GM21526 (cell line): ENCODE measurements at regions not wholly inside any gene's neighbourhood (a gene's known extent, or its start where the extent isn't known, plus 50 kb on each side); places are given as distances from the start of the nearest gene placed in this dataset.
"Not testable (repeated sequence)": the region's sequence is repeated elsewhere in the genome, so short reads cannot be mapped to it uniquely, and the experiment has no call there.

ENCODE experiments used
- ATAC-seq: cut with Tn5 transposase; IDR thresholded peaks from one replicate; pipeline ENCODE4 v1.9.1; 2021; ENCODE audit warnings: moderate library complexity; ENCODE audit not compliant: unreplicated experiment, low FRiP score

DNA sequence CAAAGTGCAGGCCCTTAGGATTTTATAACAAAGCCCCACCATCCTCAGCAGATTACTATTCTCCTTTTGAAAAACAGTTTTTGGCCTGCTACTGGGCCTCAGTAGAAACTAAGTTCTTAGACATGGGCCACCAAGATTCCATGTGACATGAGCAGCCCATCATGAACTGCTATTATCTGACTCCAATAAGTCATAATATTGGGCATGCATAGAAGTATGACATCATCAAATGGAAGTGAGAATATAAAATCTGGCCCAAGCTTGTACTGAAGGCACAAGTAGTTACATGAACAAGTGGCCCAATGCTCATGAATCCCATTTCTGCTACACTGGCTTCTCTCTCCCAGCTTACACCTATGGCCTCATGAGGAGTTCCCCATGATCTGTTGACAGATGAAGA lies 404.8 kb downstream of the EPHA5 start:
- ATAC-seq = no peak

DNA sequence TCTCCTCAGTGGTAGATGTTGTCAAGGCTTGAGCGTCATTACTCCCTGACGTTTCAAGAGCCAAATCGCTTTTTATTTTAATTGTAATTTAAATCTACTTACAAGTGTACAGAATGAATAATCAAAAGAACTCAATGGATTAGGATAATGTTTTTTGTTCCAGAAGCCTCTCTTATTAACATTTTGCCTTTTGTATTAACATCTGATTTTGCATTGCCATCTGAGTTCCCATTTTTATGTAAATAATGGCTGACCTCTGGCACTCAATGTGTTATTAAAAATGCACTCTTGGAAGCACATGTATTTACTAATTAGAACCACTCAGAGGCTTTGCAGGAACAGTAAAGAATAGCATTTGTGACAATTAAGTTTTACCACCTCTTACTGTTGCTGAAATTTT lies 411.0 kb downstream of the EPHA5 start:
- ATAC-seq = no peak

DNA sequence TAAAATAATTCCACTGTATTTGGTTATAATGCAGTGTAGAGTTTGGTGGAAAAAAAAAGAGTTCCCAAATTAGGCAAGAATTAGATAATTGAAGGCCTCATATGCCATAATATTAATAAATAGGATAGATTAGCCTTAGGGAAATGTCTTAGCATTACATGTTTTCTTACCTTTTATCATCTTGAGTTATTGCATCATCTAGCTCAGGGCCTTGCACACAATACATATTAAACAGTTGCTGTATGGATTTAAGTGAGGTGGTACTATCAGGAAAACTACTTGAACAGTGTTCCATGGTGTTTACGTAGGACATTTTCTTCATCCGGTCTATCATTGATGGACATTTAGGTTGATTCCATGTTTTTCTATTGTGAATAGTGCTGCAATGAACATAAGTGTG lies 419.4 kb downstream of the EPHA5 start:
- no peak for ATAC-seq

DNA sequence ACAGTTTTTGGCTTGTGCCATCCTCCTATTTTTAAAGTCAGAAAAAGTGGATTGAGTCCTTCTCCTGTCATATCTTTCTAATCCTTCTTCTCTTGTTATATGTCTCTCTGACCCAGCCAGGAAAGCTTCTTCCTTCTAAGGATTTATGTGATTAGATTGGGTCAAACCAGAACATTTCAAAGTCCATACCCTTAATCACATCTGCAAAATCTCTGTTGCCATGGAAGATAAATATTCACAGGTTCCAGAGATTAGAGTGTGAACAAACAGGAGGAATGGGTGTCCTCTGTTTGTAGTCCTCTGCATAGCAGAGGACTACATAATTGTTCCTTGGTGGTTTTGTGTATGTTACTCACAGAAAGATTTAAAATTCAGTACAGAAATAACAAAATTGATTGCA lies 421.2 kb downstream of the EPHA5 start:
- no peak for ATAC-seq

DNA sequence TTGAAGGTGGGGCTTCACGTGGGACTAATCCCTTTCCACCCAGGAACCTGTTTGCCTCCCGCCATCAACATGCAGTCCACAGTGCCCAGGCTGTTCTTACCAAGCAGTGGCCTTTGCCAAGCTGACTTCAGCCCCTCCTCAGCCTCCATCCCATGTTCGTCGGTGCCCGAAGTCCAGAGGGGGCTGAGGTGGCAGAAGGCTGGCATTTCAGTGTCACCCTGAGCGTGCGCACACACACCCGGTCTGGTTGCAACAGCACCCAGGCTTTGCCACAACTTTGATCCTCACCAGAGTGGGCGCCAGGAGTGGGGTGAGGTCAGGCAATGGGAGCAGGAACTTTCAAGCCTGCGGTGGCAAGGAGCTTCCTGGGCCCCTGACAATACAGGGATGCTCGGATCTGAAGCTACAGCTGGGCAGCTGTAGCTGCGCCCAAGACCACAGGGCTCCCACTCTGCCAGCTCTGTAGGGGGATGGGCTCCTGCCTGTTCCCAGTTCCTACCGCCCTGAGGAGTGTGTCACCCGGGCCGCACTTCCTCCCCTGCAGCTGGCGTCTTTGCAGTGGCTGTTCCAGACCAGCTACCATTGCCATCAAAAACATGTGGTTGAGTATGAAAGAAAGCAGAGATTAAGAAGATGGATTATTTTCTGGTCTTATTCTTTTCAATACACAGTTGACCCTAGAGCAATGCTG lies 428.0 kb downstream of the EPHA5 start:
- ATAC-seq = no peak

DNA sequence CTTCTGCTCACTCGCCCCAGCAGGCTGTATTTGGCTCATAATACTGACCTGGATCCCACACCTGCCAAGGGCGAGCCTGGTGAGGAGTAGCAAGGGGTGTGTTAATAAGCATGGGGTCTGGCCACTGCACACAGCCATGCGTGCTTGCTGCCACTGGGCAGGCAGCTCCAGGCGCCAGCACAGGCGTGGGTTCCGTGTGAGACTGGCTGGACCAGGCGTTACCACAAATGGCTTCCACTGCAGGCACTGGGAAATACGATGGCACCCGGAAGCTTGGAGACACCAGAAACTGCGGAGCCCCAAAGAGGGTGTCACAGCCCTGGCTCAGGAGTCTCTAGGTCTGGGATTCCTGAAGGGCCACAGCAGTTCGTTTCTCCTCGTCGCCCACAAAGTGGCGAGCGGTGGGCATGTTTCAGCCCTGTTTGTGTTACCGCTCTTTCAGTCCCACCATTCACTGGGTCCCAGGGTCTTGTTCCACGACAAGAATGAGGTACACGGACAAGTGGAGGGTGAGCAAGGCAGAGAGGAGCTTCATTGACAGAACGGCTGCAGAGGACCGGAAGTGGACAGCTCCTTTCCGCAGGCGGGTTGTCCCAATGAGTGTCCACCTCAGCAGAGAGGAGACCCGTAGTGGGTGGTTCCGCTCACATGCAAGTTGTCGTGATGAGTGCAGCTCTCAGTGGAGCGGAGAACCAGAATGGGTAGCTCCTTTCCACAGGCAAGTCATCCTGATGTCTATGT lies 428.9 kb downstream of the EPHA5 start:
- no peak for ATAC-seq

DNA sequence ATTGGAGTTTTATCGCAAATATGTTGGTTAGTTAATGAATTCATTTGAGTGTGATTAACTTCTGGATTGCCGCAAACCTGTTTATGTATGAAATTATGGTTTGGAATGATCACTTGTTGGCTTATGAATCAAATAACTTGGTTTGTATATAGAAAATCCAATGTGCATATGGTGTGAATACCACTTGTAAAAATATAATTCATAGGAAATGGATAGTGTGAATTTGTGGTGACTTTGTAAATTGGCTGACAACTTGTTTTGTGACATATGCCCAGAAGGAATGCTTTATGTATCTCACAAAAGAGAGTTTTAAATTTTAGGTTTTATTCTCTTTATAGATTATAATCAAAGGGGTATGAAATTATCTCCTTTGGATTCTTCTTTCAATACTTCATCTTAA lies 436.2 kb downstream of the EPHA5 start:
- ATAC-seq = no peak

DNA sequence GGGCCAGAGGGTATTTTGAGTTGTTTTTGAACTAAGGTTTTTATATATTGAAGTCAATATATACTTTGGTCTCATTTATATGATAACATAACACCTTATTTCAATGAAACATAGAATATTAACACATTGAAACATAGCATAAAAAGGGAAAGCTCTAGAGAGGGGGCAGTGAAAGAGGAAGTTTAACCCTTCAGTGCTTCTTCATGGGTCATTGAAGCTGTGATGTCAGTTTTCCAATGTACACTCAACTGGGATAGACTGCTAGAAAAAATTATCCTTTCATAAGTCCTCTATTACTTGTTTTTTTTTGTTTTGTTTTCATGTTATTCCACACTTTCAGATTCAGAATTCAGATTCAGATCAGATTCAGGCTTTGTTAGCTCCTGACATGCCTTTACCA lies 442.7 kb downstream of the EPHA5 start:
- ATAC-seq = no peak

DNA sequence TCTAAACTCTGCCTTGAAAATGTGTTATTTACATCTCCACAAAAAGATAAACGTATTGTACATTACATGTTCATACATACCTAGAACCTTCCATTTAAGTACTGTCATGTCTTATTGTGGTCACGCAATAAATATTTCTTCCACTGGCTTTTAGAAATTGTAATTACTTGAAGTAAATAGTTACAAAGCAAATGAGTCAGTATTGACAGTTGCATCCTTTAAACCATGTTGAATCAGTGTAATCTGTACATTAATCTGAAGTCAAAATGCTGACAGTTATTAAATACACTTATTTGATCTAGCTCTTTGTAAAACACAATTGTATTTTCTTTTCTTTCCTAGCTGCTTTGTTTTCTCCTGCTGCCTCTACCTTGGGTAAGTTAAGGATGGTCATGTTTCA lies 446.7 kb downstream of the EPHA5 start:
- ATAC-seq = no peak

DNA sequence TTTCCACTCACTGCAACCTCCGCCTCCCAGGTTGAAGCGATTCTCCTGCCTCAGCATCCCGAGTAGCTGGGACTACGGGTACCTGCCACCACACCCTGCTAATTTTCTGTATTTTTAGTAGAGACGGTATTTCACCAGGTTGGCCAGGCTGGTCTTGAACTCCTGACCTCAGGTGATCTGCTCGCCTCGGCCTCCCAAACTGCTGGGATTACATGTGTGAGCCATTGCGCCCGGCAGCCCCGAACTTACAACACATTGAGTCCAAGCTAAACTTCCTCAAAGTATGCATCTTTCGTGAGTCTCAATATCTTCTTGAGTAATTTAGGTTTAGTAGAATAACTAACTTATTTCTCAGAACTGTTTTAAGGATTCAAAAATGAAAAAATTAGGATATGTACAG lies 447.2 kb downstream of the EPHA5 start:
- ATAC-seq = not testable (repeated sequence)

DNA sequence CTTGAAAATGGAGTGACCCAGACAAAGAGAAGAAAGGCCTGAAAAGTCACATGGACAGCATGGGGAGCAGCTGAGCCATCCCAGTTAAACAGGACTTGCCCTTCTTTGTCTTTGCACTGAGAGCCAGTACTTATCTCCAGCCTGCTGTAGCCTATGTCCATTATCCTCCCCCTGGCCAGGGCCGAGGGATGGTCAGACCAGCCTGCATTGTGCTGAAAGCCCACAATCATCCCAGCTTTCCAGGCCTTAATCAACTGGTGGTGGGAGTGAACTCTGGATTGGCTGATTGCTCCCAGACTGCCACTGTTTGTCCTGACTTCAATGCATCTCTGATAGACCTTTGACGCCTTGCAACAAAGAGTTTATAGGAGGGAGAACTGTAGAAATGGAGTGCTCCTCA lies 453.1 kb downstream of the EPHA5 start:
- ATAC-seq = no peak

DNA sequence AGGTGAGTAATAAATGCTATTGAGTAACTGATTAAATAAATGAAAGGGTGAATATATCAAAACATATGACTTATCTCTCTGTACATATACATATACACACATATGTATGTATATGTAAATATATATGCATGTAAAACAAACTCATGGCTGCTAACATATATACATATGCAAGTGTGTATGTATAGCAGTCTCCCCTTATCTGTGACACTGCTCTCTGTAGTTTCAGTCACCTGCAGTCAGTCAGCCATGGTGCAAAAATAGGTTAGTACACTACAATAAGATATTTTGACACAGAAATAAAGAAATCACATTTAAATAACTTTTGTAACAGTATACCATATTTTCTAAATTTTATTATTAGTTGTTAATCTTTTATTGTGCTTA lies 467.4 kb downstream of the EPHA5 start:
- ATAC-seq = no peak

DNA sequence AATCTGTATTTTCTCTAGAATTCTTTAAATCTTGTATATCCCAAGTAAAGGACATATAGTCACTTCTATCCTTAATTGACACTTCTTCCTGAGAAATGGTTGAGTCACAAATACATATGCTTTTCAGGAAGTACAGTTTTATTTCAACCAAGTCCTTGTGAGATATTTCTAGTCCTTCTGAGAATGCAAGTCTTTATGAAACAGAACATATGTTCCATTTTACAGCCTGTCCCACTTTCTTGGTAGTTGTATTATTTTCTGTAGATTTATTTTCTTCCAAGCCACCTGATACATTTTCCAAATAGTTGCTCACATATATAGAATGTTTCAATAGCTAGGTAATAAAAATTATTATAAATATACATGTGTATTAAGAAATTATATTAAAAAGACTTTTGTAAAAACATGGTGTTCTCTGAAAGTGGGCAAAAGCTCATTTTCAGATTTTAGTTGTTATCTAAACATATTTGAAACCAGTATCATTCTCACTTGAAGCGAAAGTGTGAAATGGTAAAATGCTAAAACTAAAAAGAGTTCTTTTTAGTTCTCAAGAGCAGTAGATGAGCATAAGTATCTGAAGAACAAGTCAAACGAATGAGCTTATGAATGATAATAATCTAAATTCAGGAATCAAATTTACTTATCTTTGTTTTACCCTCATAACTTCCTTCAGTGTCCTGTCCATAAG lies 468.0 kb downstream of the EPHA5 start:
- ATAC-seq = no peak

DNA sequence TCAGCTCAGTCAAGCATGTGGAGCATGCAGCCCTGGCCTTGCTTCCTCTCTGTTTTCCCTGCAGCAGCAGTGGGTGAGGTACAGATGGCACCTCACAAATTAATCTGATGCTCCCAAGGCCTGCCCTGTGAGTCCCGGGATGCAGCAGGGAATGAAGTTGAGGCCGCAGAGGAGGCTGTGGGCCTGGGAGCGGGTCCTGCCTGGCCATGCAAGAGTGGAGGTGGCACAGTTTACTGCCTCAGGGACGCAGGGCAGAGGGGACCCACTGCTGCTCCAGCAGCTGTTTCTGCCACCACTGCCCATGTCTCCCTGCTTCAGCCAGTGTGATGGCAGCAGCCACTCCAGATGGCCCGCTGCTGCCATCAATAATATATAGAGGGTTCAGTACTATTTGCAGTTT lies 474.6 kb downstream of the EPHA5 start:
- no peak for ATAC-seq

DNA sequence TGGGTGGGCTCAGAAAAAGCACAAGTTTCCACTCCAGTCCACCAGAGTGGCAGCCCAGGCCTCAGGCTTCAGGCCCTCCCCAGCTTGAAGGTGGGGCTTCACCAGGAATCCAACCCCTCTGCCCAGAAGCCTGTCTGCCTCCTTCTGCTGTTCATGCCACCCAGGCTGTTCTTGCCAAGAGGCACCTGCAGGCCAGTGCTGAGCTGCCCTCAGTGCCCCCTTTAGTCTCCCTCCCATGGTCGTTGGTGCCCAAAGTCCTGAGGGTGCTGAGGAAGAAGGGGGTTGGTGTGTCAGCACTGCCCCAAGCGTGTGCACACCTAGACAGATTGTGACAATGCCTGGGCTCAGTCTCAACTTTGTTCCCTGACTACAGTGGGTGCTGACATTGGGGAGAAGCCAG lies 475.3 kb downstream of the EPHA5 start:
- no peak for ATAC-seq

DNA sequence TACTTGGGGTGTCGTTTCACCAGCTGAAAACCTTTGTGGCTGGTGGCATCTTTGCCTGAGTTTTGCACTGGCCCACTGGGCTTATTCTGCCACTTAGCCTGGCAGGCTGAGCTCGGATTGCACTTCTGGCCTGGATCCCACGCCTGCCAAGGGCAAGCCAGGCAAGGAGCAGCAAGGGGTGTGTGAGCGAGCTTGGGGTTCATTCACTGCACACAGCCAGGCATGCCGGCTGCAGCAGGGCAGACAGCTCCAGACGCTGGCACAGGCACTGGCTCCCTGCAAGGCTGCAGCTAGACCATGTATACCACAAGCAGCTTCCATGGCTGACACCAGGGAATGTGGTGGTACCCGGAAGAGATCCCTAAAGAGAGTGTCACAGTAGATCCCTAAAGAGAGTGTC lies 476.3 kb downstream of the EPHA5 start:
- ATAC-seq = no peak

DNA sequence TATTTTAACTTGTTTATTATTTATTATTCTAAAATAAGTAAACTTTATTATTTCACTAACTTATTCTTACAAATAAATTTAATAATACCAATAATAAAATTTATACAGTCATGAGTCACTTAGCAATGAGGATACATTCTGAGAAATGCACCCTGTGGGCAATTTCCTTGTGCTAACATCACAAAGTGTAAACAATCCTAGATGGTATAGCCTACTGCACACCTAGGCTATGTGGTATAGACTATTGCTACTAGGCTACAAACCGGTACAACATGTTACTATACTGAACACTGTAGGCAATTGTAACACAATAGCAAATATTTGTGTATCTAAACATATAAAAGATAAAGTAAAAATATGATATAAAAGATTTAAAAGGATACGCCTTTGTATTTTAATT lies 479.5 kb downstream of the EPHA5 start:
- no peak for ATAC-seq

DNA sequence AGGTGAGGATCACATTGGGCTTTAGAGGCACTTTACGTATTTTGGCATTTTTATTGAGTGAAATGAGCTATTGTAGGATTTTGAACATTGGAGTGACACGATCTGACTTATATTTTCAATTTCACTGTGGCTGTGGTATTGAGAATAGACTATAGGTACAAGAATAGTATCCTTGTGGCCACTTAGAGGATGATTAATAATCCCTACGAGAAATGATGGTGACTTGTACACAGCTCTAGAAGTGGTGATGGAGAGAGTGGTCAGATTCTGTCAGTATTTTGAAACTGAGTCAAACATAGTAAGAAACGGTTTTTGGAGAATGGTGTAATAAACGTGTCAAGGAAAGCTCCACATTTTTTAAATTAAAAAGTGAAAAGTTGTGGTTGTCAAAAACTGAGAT lies 494.7 kb downstream of the EPHA5 start:
- no peak for ATAC-seq

DNA sequence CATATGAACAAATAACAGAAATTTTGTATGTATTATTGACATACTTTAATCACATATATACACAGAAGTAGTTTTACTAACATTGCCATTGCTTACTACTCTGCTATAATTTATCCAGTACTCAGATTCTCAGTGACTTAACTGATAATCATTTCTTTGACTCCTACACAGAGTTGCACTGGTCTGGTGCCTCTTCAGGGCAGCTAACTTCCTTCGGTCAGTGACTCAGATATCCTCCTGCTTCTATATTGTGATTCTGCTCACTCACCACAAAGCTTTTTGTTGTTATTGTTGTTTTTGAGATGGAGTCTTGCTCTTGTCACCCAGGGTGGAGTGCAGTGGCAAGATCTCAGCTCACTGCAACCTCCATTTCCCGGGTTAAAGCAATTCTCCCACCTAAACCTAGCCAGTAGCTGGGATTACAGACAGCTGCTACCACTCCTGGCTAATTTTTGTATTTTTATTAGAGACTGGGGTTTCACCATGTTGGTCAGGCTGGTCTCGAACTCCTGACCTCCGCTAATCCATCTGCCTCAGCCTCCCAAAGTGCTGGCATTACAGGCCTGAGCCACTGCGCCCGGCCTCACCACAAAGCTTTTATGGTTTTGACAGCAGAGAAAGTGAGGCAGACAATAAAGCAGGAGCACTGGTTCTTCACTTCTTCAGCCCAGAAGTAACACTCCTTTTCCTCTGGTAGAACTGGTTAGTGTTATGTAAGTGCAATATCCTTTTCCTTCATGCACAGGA lies 499.3 kb downstream of the EPHA5 start:
- no peak for ATAC-seq

DNA sequence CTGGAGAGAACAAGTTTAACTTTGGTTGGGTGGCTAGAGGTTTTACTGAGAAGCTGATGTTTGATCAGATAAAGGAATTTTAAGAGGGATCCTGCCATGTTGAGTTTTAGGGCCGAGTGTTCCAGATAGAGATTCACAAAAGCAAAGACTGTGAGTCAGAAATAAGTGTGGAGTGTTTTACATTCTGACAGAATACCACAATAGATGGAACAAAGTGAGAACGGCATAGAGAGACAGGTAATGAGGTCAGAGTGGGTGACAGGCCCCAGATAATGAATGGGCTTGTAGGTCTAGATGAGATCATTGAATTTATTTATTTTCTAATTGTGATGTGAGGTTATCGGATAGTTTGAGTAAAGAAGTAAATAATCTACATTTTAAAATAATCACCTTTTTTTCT lies 502.6 kb downstream of the EPHA5 start:
- no peak for ATAC-seq

DNA sequence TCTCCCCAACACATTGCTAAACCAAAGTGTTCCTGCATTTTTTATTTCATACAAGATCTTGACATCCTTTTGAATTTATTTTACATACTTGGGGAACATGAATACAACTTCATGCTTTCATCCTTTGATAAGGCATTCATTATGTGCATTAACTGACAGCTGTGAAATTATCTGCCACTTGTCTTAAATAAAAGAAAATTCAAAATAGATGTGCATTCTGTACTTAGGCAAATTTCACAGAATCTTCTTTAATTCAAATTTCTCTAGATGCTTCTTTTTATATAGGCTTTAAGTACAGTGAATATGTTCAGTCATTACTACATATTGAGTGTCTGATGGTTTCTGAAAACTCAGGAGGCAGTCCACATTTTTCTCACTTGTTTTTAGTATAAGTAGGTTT lies 518.1 kb downstream of the EPHA5 start:
- ATAC-seq = no peak
